HG02759 (cell line): ENCODE measurements at regions not wholly inside any gene's neighbourhood (a gene's known extent, or its start where the extent isn't known, plus 50 kb on each side); places are given as distances from the start of the nearest gene placed in this dataset.

Source experiments
- ATAC-seq: cut with Tn5 transposase; IDR thresholded peaks from one replicate; pipeline ENCODE4 v1.9.1; 2021; ENCODE audit warnings: mild to moderate bottlenecking, moderate library complexity; ENCODE audit not compliant: unreplicated experiment

DNA sequence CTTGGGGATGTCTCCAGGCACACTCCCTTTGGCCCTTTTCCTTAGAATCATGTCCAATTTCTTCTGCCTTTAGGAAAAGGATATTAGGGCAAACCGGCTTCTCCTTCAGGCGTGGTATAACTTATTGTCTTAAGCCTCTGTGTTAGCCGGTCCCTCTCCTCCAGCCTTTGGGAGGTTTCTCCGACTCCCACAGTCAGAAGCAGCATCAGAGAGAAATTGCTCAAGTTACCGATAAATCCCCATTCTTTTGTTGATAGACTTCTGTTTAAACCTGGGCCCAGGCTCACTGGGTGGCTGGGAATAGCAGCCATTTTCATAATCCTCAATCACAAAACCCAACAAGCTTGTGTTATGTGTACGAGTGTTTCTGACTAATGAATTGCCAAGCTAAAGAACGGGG lies 85.4 kb upstream of the KAZN start:
- no peak for ATAC-seq

DNA sequence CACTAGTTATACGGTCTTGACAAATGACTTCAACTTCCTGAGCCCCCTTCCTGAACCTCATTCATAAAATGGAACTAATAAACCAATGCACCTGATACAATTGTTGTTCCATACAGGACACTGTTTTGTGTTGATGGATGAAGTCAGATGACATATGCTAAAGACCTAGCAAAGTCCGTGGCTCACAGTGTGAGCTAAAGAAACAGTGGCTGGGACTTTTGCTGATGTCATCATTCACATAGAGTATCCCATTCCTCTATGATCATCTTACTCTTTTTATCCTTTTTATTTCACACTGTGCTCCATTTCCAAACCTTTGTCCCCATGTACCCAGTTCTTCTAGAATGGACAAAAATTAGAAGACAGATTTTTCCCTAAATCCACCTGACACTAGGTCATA lies 83.7 kb upstream of the KAZN start:
- ATAC-seq: no peak

DNA sequence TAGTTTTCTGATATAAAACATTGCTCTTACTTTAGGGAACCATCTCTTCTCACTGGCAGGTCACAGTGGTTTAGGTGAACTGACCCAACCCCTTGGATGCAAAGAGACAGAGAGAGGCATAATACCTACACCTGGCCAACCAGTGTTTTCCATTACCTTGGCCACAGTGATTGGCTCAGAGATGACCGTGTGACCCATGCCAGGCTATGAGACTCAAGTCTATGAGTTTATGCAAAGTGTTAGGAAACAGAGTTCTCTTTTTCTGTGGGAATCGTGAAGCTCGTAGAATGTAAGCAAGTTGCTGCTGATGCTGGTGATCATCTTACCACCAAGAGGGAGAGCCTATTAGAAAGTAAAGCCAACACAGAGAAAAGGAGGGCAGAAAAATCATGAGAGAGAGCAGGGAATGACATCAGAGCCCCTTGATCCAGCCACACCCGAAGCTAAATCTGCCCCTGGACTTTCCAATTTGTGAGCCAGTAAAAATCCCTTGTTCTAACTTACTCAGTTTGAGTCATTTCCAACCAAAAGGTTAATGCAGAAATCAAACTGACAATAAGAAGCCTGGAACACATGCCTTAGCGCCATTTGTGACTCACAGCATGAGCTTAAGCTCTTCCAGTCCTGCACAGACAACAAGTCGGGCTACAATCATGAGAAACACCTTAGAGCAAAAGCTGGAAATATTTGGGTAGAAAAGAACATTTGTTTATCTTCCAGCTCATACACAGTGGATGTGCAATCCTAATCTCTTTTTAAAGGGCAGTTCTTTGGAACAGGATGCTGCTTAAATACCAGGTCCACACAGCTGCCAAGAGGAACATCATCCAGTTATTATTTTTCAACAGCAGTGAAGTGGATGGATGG lies 81.3 kb upstream of the KAZN start:
- ATAC-seq: peak; percentile 44

DNA sequence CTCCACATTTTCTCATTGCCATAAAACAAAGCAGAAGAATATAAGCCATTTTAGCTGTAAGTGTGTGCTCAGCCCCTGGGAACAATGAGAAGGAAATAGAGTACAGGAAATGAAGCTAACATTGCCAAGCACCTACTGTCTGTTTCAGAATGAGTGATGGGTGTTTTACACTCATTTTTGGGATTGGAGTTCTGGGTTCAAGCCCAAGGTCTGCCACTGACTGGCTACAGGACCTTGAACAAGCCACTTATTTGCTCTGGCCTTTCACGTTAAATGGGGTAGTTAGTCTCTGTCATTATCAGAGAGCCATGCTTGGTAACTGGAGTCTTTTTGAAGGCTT lies 80.7 kb upstream of the KAZN start:
- ATAC-seq: no peak

DNA sequence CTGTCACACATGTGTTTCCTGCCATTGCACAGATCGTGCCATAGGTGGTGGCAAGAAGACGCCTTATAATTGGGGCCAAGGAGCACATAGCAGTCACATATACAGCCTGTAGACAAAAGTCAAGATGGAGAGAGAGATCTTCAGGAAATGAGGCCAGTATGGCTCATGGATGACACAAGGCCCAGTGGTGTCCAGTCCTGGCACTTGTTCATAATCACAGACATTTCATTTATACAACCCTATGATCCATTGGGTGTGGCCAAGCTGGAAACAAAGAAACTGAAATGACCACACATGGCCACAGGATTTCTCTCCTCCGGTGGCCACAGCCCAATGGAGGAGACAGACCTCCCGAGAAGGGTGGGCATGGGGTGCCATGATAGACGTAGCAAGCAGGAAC lies 78.5 kb upstream of the KAZN start:
- ATAC-seq: no peak

DNA sequence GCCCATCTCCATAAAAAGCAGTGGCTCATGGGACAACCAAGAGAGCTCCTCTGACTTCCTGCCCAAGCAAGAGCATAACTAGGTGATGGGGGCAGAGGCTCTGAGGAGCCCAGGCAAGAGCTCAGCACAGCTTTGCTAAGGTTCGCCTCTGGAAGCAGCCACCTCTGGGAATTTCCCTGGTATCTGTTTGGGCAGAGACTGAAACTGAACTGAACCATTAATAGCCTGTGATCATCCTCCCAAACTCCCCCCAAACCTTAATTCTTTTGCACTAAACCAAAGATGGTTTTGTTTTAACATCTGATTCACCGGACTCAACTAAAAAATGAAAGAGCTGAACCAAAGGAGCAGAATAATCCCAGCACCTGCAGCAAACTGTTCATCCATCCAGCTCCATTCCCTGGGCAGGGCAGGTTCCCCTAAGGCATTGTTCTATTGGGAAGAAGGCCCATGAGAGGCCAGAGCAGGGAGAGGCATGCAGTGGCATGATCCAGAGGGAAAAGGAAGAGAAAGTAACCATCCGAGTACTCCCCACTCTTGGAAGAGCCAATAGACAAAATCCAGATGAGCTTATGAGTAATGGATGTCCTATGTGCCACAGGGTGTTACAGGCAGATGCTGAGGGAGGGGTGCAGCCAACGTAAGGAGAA lies 77.8 kb upstream of the KAZN start:
- ATAC-seq: no peak

DNA sequence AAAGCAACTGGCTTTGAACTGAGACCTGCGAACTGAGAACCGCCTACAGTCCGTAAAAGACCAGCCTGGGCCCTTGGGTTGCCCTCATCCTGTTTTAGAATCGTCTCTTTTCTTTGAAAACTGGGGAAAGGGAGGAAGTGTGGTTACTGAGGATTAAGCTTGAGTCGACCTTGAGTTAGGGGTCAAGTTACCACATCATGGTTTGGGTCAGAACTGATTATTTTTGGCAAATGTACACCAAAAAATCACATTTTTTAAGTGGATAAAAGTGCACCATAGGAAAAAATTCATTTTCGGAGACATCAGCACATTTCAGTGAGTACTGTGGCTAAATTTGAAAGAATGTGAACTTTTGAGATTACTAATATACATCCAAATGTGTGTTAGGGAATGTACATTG lies 76.9 kb upstream of the KAZN start:
- ATAC-seq: no peak

DNA sequence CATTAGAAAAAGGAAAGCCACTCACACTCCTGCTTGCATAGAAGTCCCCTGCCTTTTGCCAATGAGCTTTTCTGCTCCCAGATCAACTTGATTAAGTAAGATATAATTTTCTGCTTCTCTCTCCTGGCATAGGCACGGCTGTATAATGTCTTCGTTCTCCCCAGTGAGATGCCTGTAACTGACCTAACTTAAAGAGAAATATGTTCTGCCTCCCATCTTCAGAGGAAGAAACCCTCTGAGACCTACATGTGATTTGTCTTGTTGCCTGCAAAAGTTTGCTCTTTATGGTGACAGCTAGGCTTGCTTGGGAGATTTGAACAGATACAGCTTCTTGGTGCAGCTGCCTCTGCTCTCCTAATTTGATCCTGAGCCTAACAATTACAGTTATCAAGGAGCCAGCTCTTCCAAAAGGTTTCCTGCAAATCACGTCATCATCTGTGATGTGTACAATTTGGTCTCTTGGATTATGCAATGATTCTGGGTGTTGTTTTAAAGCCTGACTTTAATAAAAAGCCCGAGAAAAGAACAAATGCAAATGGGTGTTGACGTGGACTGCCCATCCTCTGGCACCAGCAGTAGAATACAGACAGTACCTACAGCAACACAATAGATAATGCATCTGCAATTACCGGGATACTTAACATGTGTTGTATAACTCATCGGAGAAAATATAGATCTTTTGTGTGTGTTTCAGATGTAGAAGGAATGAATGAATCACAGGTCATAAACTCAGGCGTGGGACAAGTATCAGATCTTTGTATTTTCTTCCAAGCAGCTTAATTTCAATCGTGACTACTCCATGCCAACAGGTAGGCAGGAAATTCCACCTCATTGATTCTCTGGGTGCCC lies 76.2 kb upstream of the KAZN start:
- no peak for ATAC-seq

DNA sequence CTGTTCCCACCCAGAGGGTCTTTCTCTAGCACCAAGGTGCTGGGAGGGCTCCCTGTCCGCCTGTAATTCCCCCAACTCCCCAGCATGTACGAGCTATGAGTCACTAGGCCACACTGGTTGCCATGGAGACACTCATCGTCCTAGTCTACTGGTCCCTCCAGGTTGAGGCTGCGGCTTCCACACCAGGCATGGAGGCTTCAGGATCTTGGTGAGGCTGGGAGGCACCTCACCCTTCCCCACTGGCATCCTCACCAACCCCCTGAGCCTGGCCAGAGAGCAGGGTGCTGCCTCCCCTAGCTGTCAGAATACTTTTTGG lies 75.6 kb upstream of the KAZN start:
- ATAC-seq: no peak

DNA sequence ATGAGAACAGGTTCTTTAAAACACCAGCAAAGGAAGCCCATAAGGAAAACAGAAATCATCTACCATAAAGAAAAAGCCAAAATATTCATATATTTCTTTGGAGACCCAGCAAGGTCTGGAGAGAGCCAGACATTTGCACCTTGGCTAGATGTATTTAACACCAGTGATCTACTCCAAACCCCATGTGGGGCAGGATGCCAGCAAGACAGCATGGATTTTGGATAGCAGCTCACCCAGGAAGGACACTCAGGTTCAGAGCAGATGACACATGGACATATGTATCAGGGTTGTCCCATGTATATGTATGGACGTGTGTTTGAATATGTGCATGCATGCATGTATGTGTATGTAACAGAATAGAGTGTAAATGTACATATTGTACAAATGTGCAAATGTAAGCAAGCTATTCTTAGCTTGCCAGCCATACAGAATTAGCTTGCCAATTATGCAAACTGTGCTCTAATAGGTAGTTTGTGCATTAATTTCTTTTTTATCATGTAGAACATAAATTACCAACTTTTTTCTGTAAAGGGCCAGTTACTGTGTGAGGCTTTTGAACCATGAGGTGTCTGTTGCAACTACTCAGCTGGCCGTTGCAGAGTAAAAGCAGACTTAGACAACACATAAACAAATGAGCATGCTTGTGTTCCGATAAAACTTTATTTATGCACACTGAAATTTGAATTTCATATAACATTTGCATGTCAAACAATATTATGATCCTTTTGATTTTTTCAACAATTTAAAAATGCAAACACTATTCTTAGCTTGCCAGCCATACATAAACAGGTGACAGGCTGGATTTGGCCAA lies 73.5 kb upstream of the KAZN start:
- ATAC-seq: no peak

DNA sequence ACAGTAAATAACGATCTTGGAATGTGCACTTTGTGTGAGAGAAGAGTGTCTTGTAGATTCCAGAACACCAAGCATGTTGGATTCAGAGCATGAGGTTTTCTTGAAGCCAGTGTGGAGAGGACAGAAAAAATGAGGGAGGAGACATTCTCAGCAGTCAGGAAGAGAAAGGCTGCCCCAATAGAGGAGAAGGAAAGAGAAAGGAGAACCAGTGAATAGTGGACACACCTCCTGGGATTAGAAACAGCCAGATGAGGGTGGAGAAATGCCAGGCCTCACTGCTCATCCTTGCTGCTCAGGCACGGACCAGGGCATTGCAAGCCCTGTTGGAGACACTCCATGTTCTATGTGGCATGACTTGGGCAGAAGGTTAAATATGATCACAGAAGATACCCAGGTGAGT lies 69.0 kb upstream of the KAZN start:
- ATAC-seq: no peak

DNA sequence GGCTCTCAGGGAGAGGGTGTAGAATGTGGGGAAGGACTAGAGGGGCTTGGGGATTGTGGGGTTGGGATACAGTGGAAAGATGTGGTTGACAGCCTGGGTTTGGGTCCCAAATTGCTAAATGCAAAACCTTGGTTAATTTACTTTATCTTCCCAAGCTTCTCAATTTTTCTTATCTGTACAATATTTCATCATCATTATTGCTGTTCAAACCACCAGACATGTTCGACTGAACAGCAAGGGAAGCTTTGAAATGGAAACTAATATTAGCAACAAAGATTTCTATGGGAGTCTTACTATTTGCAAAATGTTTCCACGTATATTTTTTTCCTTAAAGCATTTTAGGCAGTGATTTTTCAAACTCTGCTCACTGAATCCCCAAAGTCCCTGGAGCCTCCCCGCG lies 67.0 kb upstream of the KAZN start:
- ATAC-seq: no peak

DNA sequence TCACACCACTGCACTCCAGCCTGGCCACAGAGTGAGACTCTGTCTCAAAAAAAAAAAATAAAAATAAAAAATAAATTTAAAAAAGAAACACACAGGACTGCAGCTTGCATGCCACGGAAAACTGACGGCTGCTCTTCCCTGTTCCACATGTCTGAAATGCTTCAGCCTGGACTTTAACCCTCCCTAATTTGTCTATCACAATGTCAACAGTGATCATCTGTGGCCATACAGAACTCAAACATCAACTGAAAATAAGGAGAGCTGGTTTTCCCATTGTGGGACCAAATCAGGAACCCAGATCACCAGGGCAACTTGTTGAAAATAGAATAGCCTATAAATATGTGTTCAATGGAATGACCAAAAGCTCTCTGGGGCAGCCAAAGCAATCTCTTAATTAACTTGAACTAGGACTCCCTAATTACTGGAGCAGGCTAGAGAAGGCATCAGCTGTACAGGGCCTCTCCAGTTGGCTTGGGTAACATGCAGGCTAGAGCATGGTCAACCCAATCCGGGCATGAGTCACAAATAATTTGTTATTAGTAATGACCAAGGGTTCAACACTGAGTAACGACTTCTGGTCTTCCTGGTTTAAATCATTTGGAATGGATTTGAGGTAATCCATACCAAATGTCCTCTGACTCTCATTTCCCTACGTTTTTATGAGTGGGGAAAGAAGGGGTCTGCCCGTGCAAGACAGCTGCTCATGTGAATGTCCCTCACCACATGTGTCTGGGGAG lies 62.7 kb upstream of the KAZN start:
- no peak for ATAC-seq

DNA sequence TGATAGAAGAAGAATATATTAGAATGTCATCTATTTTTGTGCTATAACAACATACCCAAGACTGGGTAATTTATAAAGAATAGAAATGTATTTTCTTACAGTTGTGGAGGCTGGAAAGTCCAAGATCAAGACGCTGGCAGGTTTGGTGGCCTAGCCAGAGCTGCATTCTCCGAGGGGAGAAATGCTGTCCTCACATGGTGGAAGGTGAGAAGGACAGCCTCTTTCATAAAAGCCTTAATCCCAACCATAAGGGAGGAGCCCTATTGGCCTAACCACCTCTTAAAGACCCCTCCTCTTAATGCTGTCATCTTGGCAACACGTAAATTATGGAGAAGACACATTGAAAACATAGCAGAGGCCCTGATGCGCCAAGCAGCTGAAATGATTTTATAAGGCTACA lies 60.1 kb upstream of the KAZN start:
- ATAC-seq: no peak

DNA sequence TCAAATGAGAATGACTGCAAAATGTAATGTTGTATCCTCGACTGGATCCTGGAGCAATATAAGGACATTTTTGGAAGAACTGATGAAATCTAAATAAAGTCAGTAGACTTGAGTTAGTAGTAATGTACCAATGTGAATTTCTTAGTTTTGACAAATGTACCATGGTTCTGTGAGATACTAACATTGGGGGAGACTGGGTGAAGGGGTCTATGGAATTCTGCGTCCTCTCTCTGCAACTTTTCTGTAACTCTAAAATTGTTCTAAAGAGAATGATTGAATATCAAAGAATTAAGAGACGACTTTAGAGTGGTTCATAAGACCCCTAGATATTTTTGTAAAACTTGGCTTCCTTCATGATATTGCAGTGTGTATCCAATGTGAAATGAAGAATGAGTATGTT lies 59.2 kb upstream of the KAZN start:
- no peak for ATAC-seq

DNA sequence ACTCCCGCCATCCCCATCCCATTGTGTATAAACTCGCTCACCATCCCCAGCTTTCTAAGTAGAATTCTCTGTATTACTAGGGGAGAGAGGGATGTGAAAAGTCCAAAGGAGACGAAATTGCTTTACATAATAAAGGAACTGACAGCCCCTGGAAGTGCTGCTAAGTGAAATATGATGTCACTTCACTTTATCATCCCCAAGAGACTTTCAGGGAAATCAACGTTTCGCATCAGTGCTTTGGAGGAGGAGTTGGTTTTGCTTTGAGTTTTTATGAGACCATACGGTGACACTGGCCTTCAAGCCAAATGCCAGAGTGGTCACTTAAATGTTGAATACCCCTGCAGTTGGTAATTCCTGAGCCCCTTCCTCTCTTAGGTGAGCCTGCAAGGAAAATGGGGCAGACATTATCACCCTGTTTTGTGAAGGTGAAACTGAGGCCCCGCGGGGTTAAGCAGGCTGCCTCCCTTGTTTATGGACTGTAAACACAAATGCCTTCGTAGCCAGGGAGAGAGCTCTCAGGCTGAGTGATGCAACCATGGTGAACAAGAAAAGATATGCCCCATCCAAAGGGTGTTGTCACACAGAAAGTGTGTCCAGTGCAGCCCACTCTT lies 58.4 kb upstream of the KAZN start:
- ATAC-seq: no peak

DNA sequence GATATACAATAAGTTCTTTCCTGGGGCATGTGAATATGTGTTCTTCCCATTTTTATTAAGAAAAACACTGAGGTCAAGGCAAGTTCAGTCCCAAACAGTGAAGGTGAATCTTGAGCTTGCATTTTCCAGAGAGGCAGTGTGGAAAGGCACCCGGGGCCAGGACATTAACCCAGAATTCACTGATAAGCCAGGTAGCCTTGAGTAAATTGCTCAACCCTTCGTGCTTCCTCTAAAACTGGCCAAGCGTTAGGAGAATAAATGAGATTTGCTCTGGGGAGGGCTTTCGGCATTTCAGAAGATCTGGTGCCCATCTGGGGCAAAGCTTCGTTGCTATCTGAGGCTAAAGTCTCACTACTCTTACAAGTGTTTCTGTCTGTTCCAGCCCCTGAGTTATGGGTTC lies 57.1 kb upstream of the KAZN start:
- no peak for ATAC-seq

DNA sequence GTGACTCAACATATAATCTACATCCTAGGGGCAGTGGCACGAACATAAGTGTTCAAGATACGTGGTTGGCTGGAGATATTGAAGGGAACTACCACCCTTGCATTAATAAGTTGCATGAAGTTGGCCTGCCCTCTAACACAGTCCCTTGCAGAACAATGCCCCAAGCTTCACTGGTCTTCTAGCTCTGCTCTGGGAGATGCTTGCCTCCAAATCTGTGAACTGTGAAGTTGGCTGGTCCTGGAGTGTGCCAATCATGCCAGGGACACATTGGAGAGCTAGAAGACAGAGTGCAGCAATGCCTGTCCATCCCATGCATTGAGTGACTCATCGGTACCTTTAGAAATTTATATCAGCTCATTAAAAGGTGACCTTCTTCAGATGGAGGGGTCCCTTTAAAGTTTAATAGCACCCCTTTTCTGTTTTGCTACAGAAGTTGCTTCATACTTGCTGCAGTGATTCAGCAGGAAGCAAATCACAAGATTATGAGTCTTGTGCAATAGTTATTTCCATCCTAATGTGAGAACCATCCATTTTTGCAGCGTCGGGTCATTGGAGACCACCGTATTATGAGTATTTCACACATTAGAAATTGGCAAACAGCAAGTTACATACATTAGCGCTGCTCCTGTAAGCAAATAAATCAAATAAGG lies 55.2 kb upstream of the KAZN start:
- ATAC-seq: no peak

DNA sequence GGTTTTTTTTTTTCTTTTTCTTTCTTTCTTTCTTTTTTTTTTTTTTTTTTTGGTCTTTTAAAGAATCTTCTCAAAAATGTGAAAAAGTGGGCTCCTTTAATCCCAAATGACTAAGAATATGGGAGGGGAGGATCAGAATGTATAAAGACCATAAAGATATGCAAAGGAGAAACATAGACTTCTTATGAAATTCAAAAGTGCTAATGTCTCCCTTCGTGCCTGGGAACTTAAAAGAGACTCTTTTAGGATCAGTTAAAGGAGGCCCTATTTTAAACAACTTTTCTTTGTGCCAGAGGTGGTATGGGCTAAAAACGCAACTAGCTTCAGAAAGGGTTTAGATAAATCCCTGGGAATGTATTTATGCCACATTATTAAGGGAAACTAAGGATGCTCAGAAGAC lies 54.2 kb upstream of the KAZN start:
- no peak for ATAC-seq
